HEK293T (cell line): ENCODE measurements at regions not wholly inside any gene's neighbourhood (a gene's known extent, or its start where the extent isn't known, plus 50 kb on each side); places are given as distances from the start of the nearest gene placed in this dataset.

Experiments used
- ARNT ChIP-seq: fragments of 450-650 bp; IDR thresholded peaks from 2 replicates; pipeline ENCODE4 v1.6.1; 2017; ENCODE audit warnings: mild to moderate bottlenecking
- BHLHE40 ChIP-seq: fragments of 450-650 bp; IDR thresholded peaks from 2 replicates; pipeline ENCODE4 v1.6.1; 2016; ENCODE audit warnings: mild to moderate bottlenecking, moderate library complexity, borderline replicate concordance
- CTBP1 ChIP-seq: fragments of 450-650 bp; IDR thresholded peaks from 2 replicates; pipeline ENCODE4 v1.6.1; 2016; ENCODE audit warnings: borderline replicate concordance
- ELF4 ChIP-seq: fragments of 450-650 bp; IDR thresholded peaks from 2 replicates; pipeline ENCODE4 v1.6.1; 2017; ENCODE audit warnings: antibody characterized with exemption
- FOXK2 ChIP-seq: fragments of 450-650 bp; IDR thresholded peaks from 2 replicates; pipeline ENCODE4 v1.6.1; 2016; ENCODE audit warnings: mild to moderate bottlenecking
- FOXM1 ChIP-seq: fragments of 450-650 bp; IDR thresholded peaks from 2 replicates; pipeline ENCODE4 v1.6.1; 2017; ENCODE audit warnings: mild to moderate bottlenecking, borderline replicate concordance
- HDGF ChIP-seq: fragments of 450-650 bp; IDR thresholded peaks from 2 replicates; pipeline ENCODE4 v1.6.1; 2017; ENCODE audit warnings: antibody characterized with exemption, borderline replicate concordance
- L3MBTL2 ChIP-seq: fragments of 450-650 bp; conservative IDR thresholded peaks from 2 replicates; pipeline ENCODE4 v1.6.1; 2016; ENCODE audit warnings: mild to moderate bottlenecking
- NFRKB ChIP-seq: fragments of 450-650 bp; IDR thresholded peaks from 2 replicates; pipeline ENCODE4 v1.6.1; 2016; ENCODE audit warnings: mild to moderate bottlenecking, moderate library complexity
- SP1 ChIP-seq: fragments of 450-650 bp; IDR thresholded peaks from 2 replicates; pipeline ENCODE4 v1.6.1; 2017
- SUZ12 ChIP-seq: fragments of 450-650 bp; IDR thresholded peaks from 2 replicates; pipeline ENCODE4 v1.6.1; 2016; ENCODE audit warnings: mild to moderate bottlenecking
- TARDBP ChIP-seq: fragments of 450-650 bp; IDR thresholded peaks from 2 replicates; pipeline ENCODE4 v1.6.1; 2016
- ZNF384 ChIP-seq: fragments of 450-650 bp; IDR thresholded peaks from 2 replicates; pipeline ENCODE4 v1.6.1; 2016
- TF ChIP-seq, protein P1 (sequence below): fragments of 450-650 bp; IDR thresholded peaks from 2 replicates; pipeline ENCODE4 v1.6.1; 2016

DNA sequence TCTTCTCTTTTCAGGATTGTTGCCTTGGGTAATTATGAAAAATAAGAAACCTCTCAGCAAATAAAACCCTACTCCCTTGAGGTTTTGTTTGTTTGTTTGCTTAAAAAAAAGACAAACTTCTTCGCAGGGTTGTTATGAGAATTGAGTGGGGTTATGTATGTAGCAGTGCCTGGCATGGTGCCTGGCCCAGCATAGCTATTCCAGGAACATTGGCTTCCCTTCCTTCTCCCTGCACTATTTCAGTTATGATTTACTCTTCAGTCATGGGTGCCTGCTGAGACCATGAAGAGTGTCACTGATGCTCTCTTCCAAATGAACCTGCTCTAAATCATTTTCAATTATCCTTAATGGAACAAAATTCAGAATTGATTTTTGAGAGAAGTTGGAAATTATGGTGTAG lies 283.5 kb upstream of the ROPN1 start:
- TF ChIP-seq FOXM1 (no peak), NFRKB (no peak), FOXK2 (no peak), SUZ12 (no peak), TARDBP (no peak), ARNT (no peak), ZNF384 (no peak), CTBP1 (no peak), HDGF (no peak), L3MBTL2 (no peak), BHLHE40 (no peak), ELF4 (no peak), SP1 (no peak)
- TF ChIP-seq, protein P1, sequence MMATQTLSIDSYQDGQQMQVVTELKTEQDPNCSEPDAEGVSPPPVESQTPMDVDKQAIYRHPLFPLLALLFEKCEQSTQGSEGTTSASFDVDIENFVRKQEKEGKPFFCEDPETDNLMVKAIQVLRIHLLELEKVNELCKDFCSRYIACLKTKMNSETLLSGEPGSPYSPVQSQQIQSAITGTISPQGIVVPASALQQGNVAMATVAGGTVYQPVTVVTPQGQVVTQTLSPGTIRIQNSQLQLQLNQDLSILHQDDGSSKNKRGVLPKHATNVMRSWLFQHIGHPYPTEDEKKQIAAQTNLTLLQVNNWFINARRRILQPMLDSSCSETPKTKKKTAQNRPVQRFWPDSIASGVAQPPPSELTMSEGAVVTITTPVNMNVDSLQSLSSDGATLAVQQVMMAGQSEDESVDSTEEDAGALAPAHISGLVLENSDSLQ = no peak
